AG09319 (cell line): ENCODE measurements at regions not wholly inside any gene's neighbourhood (a gene's known extent, or its start where the extent isn't known, plus 50 kb on each side); places are given as distances from the start of the nearest gene placed in this dataset.

Experiments used
- DNase-seq: peaks from one replicate; pipeline ENCODE4 v3.0.0-alpha.2; 2010; ENCODE audit warnings: low read depth; ENCODE audit errors: extremely low read depth
- TF ChIP-seq, protein P1 (sequence below): IDR thresholded peaks from 2 replicates; pipeline ENCODE4 v1.5.1; 2011; ENCODE audit warnings: low read depth, mild to moderate bottlenecking, inconsistent platforms, low read length, moderate library complexity

DNA sequence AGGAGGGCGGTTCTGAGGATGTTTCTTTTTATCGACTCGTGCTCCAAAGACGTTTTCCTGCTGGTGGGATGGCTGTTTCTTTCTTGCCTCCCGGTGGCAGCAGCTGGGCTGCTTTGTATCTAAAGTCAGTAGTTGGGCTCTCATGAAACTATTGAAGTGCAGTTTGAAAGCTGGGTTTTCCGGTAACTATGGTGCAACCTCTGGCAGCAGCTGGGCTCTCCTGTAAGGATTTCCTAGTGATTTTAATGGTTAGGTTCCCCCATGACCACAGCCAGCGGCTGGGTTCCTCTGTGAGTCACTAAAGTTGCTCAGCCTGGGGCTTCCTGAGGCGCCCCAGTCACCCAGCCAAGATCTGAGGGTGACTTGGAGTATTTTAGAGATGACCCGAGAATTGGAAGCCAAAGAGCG lies 87.9 kb downstream of the NPIPB11 start:
- TF ChIP-seq, protein P1, sequence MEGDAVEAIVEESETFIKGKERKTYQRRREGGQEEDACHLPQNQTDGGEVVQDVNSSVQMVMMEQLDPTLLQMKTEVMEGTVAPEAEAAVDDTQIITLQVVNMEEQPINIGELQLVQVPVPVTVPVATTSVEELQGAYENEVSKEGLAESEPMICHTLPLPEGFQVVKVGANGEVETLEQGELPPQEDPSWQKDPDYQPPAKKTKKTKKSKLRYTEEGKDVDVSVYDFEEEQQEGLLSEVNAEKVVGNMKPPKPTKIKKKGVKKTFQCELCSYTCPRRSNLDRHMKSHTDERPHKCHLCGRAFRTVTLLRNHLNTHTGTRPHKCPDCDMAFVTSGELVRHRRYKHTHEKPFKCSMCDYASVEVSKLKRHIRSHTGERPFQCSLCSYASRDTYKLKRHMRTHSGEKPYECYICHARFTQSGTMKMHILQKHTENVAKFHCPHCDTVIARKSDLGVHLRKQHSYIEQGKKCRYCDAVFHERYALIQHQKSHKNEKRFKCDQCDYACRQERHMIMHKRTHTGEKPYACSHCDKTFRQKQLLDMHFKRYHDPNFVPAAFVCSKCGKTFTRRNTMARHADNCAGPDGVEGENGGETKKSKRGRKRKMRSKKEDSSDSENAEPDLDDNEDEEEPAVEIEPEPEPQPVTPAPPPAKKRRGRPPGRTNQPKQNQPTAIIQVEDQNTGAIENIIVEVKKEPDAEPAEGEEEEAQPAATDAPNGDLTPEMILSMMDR, result peak; percentile 15
- peak; percentile 18 for DNase-seq

DNA sequence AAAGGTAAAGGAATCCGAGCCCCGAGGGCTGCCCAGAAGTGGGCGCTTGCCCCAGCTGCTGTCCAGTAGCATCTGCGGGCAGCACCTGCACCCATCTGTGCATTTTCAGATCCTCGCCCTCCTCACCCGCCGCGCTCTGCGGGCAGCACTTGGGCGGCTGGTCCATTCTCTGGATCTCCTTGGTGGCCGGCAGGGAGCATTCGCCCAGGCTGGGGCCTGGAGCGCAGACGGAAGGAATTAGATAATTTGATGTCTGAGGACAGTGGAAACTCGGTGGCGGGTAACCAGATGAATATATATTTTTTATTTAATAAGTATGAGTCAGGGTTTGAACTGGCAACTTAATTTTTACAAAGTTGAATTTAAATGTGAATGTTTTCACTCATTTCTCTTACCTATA lies 88.5 kb downstream of the NPIPB11 start:
- no peak for DNase-seq
- TF ChIP-seq, protein P1, result no peak; the same call in 1 of the 2 replicates

DNA sequence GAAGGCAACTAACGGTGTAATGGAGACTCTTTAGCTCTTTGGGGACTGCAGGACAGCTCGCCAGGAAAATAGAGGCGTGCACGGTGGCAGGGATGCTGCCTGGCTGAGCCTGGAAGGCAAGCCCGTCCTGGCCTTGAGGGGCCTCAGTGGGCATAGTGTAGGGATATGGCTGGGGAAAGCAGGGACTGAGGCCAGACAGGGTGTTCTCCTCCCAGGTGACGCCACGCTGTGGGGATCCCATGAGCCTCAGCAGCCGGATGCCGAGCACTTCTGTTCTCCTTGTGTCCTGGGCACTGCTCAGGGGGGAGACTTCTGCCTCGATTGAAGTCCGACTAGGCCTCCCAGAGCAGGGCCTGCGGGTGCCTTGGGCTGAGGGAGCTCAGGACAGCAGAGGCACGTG lies 89.2 kb downstream of the NPIPB11 start:
- TF ChIP-seq, protein P1, result no peak

DNA sequence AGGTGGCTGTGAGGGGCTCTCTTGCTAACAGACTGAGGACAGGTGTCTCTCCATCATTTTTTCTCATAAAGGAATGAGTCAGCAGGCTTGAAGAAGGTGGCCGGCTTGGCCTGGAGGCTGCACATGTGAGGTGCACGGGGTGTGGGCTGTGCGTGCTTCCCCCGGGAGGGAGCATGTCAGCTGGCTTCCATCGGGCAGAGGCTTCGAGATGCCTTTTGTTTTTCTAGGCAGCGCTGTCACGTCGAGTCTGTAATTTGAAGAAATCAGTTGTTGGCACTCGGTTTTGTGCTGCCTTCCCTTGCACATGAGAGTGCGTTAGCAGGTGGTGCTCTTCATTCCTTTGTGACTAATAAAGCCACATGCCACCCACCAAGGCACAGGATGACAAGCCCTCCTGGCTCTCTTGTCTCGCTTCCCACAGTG lies 89.7 kb downstream of the NPIPB11 start:
- no peak for DNase-seq
- TF ChIP-seq, protein P1, result no peak

More for the DNA sequence above, 89.2 kb downstream of the NPIPB11 start:
- DNase-seq, result no peak

DNA sequence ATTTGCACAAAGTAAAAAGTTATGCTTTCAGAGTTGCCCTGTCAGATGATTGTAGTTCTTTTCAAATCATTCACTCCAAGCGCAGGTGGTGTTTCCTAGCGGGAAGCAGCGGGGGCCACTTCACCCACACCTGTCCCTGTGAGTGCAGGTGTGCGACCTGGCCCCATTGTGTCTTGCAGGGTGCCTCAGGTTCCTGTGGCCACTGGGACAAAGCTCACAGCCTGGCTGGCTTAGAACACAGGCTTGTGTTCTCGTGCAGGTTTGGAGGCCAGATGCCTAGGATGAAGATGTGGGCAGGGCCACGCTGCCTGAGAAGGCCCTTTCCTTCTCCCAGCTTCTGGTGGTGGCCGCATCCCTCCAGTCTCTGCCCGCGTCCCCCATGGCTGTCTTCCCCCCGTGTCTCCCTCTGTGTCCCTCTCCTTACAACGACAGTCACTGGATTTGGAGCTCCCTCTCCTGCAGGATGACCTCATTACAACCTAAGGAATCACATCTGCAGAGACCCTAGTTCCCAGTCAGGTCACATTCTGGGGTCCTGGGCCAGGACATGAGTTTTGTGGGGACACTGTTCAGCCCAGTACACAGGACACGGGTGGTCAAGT lies 90.5 kb downstream of the NPIPB11 start:
- TF ChIP-seq, protein P1, result peak; percentile 3; the same call in 1 of the 2 replicates
- no peak for DNase-seq

DNA sequence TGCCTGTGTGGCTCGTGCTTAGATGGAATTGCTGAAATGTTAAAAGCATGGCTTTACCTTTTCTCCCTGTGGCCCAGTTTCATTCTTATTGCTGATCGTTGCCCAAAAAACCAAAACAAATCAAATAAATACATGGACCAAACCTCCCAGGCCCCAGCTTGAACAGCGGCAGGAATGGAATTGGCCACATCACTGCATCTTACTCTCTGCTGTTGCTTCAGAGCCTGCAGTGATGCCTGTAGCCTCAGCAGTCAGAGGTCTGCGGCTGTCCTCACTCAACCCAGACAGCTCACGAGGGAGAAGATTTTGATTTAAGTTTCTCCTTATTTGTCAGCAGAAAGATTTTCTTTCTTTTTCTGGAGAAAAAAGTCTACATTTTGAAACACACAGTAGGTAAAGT lies 91.5 kb downstream of the NPIPB11 start:
- no peak for DNase-seq
- TF ChIP-seq, protein P1, result no peak

DNA sequence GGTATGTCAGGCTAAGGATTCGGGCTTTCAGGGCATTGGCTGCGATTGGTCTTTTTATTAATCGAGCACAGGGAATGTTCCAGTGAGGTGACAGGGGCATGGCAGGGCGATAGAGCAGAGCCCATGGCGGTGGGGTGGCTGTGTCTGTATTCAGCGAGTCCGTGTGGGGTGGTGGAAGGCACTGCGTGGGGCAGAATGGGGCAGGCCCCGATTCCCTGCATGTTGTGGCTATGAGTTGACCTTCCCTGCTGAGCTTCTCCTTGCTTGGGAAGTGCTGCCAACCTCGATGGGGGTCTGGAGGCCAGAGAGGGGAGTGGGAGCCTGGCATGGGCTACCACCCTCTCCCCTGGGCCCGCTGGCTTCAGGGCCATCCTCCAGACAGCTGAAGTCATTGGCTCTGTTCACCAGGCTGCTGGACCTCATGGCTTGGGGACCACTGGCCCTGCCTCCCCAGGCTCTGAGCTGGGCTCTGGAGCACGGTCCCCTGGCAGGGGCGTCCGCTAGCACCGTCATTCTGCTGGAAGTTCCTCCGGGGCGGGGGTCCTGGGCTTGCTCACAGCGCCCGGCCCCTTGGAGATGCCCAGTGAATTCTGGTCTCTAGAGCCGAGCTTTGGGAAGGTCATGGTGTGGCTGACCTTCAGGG lies 92.1 kb downstream of the NPIPB11 start:
- TF ChIP-seq, protein P1, result no peak
- no peak for DNase-seq
